HL-60 (cell line): ENCODE measurements at regions not wholly inside any gene's neighbourhood (a gene's known extent, or its start where the extent isn't known, plus 50 kb on each side); places are given as distances from the start of the nearest gene placed in this dataset.

Experiments used
- DNase-seq, 2 experiments: peaks; one replicate each; pipeline ENCODE4 v3.0.0-alpha.2; 2010 to 2020; ENCODE audit warnings: low read depth in 1 of 2, low spot score in 1 of 2
- H3K27ac ChIP-seq: fragments of 250-450 bp; sonication (Bioruptor Pico); replicated peaks from 2 replicates; pipeline ENCODE4 v1.5.1; 2020; ENCODE audit warnings: mild to moderate bottlenecking, moderate library complexity
- H3K27me3 ChIP-seq: fragments of 250-450 bp; sonication (Bioruptor Pico); 2 replicates; pipeline ENCODE4 v1.5.1; 2021; ENCODE audit warnings: mild to moderate bottlenecking, moderate library complexity; ENCODE audit not compliant: insufficient read depth, poor library complexity, severe bottlenecking
- H3K4me3 ChIP-seq: replicated peaks from 2 replicates; pipeline ENCODE4 v1.5.1; 2011; ENCODE audit warnings: mild to moderate bottlenecking, control low read depth, low read length; ENCODE audit not compliant: insufficient read depth
- CTCF ChIP-seq: IDR thresholded peaks from one replicate; pipeline ENCODE4 v1.5.1; 2011; ENCODE audit warnings: low read length, control low read depth, inconsistent platforms; ENCODE audit not compliant: insufficient read depth
- GABPA ChIP-seq: IDR thresholded peaks from 2 replicates; pipeline ENCODE4 v1.6.1; 2012; ENCODE audit warnings: low read depth
- POLR2AphosphoS5 ChIP-seq: IDR thresholded peaks from 2 replicates; pipeline ENCODE4 v1.6.1; 2012; ENCODE audit warnings: low read depth
- REST ChIP-seq: IDR thresholded peaks from 2 replicates; pipeline ENCODE4 v1.6.1; 2012; ENCODE audit warnings: low read depth; ENCODE audit not compliant: insufficient replicate concordance
- SPI1 ChIP-seq: IDR thresholded peaks from 2 replicates; pipeline ENCODE4 v1.6.1; 2012; ENCODE audit warnings: low read depth, mild to moderate bottlenecking, borderline replicate concordance

- H3K27me3 ChIP-seq: no peaks in the 10 kb centered on the region
- no peak for TF ChIP-seq GABPA
- no peak for TF ChIP-seq POLR2AphosphoS5
- no peak for TF ChIP-seq CTCF
- no peak overlapping the region for H3K27ac ChIP-seq
- no peak for DNase-seq
- H3K4me3 ChIP-seq: no peak overlapping the region
Measured at GRCh38 chr5:107289030-107289714, 381.6 kb downstream of the EFNA5 start.

DNA sequence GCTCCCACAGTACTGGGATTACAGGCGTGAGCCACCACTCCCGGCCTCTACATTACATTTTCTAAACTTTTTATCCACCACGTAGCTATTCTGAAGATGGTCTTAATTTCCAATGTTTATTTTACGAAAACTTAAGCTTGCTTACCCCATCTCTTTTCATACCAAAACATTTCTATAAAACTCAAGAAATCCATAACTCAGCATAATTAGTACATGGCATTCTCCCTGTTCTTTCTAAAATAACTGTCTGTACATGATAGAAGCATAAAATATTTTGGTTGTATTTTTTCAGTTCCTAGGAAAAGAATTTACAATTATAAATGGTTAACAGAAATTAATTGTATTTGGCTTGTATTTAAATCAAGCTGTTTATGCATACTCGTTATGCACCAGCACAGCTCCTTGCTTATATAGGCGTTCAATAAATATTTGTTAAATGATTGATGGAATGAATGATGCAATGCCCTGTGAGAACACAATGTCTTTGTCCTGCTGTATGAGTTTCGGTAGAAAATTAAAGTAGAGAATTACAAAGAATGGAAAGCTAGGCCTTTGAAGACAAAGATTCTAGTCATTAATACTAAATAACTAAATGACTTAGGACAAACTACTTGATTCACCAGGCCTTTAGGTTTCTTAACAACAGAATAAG, 384.2 kb downstream of the EFNA5 start:
- Histone ChIP-seq H3K4me3 (no peak overlapping the region), H3K27me3 (no peaks in the 10 kb centered on the region), H3K27ac (no peak overlapping the region)
- no peak for DNase-seq
- TF ChIP-seq GABPA (no peak), POLR2AphosphoS5 (no peak), SPI1 (no peak), CTCF (no peak), REST (no peak)

- Histone ChIP-seq H3K4me3 (no peak overlapping the region), H3K27me3 (no peaks in the 10 kb centered on the region), H3K27ac (no peak overlapping the region)
- TF ChIP-seq GABPA (no peak), SPI1 (no peak), REST (no peak), POLR2AphosphoS5 (no peak), CTCF (no peak)
- no peak for DNase-seq
Measured at GRCh38 chr5:107285772-107286171, 385.0 kb downstream of the EFNA5 start.
